SU-DHL-6 (cell line): ENCODE measurements at regions not wholly inside any gene's neighbourhood (a gene's known extent, or its start where the extent isn't known, plus 50 kb on each side); places are given as distances from the start of the nearest gene placed in this dataset.

ENCODE experiments used
- H2AFZ ChIP-seq: fragments of 200-600 bp; sonication (generic); 2 replicates; pipeline ENCODE4 v1.6.1; 2014; ENCODE audit warnings: low read depth, mild to moderate bottlenecking, moderate library complexity, mixed read lengths, antibody characterized with exemption, low read length; ENCODE audit not compliant: severe bottlenecking
- H3F3A ChIP-seq: fragments of 200-600 bp; shearing (Covaris generic); 2 replicates; pipeline ENCODE4 v1.6.0; 2016; ENCODE audit warnings: antibody characterized with exemption, mild to moderate bottlenecking; ENCODE audit not compliant: insufficient read depth
- H3K27ac ChIP-seq: fragments of 200-600 bp; sonication (generic); 2 replicates; pipeline ENCODE4 v1.5.1; 2016; ENCODE audit warnings: low read depth, mild to moderate bottlenecking, low read length, moderate library complexity, mixed read lengths
- H3K27me3 ChIP-seq: fragments of 200-600 bp; sonication (generic), shearing (Covaris generic); 2 replicates; pipeline ENCODE4 v1.6.0; 2014; ENCODE audit warnings: mild to moderate bottlenecking, low read length
- H3K36me3 ChIP-seq: fragments of 200-600 bp; sonication (generic); 2 replicates; pipeline ENCODE4 v1.6.1; 2014; ENCODE audit warnings: mild to moderate bottlenecking, low read length, mixed read lengths
- H3K4me2 ChIP-seq: fragments of 300-600, 200-600 bp; shearing (Covaris generic), sonication (generic); 2 replicates; pipeline ENCODE4 v1.6.0; 2014; ENCODE audit warnings: low read length, low read depth, mild to moderate bottlenecking; ENCODE audit not compliant: poor library complexity, severe bottlenecking
- H3K4me3 ChIP-seq: fragments of 200-600 bp; sonication (generic); 2 replicates; pipeline ENCODE4 v1.5.1; 2014; ENCODE audit warnings: antibody characterized with exemption, low read length, mild to moderate bottlenecking, mixed read lengths; ENCODE audit not compliant: insufficient read depth, poor library complexity, severe bottlenecking
- H3K79me2 ChIP-seq: fragments of 200-600 bp; sonication (generic); 2 replicates; pipeline ENCODE4 v1.6.1; 2014; ENCODE audit warnings: mild to moderate bottlenecking, low read length, moderate library complexity; ENCODE audit not compliant: insufficient read depth
- H3K9ac ChIP-seq: fragments of 200-600 bp; sonication (generic); 2 replicates; pipeline ENCODE4 v1.7.0; 2014; ENCODE audit warnings: mild to moderate bottlenecking, low read length
- H3K9me2 ChIP-seq: fragments of 200-600 bp; sonication (generic); replicated peaks from 2 replicates; pipeline ENCODE4 v1.6.1; 2014; ENCODE audit warnings: low read length; ENCODE audit not compliant: insufficient read depth
- H3K9me3 ChIP-seq: fragments of 200-600 bp; sonication (generic); 2 replicates; pipeline ENCODE4 v1.6.1; 2014; ENCODE audit warnings: low read length, mixed read lengths; ENCODE audit not compliant: insufficient read depth
- H4K20me1 ChIP-seq: fragments of 200-600 bp; sonication (generic); 2 replicates; pipeline ENCODE4 v1.6.1; 2014; ENCODE audit warnings: low read depth, mild to moderate bottlenecking, antibody characterized with exemption, low read length, moderate library complexity, mixed read lengths
- EZH2phosphoT487 ChIP-seq: fragments of 200-600 bp; sonication (generic), shearing (Covaris generic); conservative IDR thresholded peaks from 2 replicates; pipeline ENCODE4 v1.6.1; 2018; ENCODE audit warnings: mild to moderate bottlenecking, antibody characterized with exemption, low read length, moderate library complexity, mixed read lengths
- TF ChIP-seq, protein P1 (sequence below): fragments of 200-600 bp; sonication (generic); IDR thresholded peaks from one replicate; pipeline ENCODE4 v1.5.1; 2017; ENCODE audit warnings: antibody characterized with exemption, mild to moderate bottlenecking, low read length, moderate library complexity; ENCODE audit not compliant: insufficient read depth, poor library complexity, severe bottlenecking

DNA sequence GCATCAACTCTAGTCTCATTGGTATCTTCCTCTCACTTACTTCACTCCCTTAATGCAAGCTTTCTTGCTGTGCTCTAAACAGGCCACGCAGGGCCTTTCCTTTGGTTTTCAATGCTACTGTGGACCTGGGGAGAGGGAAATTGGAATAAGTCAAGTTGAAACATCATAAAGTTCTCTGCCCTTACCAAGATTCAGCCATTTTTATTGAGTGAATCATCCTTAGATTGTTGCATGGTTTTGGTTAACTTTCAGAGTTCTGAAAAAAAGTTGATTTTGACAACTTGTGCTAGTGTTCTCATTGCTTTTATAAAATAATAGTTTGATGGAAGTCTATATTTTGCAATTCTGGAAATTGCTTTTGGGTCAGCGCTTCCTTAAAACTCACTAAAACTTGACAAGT is 852.8 kb upstream of the ACVR2A start:
- H3K4me3 ChIP-seq, result no peak overlapping the region
- no peak overlapping the region for H3K4me2 ChIP-seq
- H3K9me2 ChIP-seq, result no peaks in the 10 kb centered on the region
- H3K79me2 ChIP-seq, result no peaks in the 10 kb centered on the region
- TF ChIP-seq EZH2phosphoT487, result no peak
- TF ChIP-seq, protein P1, sequence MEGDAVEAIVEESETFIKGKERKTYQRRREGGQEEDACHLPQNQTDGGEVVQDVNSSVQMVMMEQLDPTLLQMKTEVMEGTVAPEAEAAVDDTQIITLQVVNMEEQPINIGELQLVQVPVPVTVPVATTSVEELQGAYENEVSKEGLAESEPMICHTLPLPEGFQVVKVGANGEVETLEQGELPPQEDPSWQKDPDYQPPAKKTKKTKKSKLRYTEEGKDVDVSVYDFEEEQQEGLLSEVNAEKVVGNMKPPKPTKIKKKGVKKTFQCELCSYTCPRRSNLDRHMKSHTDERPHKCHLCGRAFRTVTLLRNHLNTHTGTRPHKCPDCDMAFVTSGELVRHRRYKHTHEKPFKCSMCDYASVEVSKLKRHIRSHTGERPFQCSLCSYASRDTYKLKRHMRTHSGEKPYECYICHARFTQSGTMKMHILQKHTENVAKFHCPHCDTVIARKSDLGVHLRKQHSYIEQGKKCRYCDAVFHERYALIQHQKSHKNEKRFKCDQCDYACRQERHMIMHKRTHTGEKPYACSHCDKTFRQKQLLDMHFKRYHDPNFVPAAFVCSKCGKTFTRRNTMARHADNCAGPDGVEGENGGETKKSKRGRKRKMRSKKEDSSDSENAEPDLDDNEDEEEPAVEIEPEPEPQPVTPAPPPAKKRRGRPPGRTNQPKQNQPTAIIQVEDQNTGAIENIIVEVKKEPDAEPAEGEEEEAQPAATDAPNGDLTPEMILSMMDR, result no peak
- no peaks in the 10 kb centered on the region for H4K20me1 ChIP-seq
- H3K9ac ChIP-seq, result no peak overlapping the region
- no peaks in the 10 kb centered on the region for H3F3A ChIP-seq
- no peak overlapping the region for H3K27ac ChIP-seq
- no peaks in the 10 kb centered on the region for H3K27me3 ChIP-seq
- H3K9me3 ChIP-seq, result no peaks in the 10 kb centered on the region
- H2AFZ ChIP-seq, result no peak overlapping the region
- no peaks in the 10 kb centered on the region for H3K36me3 ChIP-seq

DNA sequence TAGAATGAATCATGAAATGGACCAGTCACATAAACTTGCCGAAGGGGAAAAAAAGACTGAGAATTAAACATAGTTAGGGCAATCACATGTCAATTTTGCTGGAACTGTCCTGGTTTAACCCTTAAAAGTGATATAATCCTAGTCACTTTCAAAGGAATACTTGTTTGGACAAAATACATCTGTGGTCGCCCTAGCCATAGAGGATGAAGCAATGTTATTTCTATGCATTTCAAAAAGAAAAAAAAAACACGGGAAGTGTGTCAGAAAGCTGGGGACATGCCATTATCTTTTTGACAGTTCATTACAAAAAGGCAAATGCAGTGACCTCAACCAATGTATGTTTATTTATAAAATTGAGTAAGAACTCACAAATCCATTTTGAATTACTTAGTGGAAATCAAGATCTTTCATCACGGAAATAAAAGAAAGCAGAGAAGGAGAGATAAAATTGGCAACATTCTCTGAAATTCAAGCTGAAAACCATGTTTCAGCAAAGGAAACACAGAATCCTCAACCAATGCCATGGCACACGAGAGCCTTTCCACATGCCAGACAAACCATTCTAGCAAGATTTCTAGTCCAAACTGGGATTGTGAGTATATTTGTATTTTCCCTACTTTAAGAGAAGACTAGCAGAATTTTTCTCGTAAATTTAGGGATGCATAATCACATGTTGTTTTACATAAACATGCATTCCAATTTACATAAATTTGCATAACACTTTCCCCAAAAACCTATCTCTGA is 854.3 kb upstream of the ACVR2A start:
- no peaks in the 10 kb centered on the region for H3K9me3 ChIP-seq
- TF ChIP-seq, protein P1, result no peak
- no peak for TF ChIP-seq EZH2phosphoT487

DNA sequence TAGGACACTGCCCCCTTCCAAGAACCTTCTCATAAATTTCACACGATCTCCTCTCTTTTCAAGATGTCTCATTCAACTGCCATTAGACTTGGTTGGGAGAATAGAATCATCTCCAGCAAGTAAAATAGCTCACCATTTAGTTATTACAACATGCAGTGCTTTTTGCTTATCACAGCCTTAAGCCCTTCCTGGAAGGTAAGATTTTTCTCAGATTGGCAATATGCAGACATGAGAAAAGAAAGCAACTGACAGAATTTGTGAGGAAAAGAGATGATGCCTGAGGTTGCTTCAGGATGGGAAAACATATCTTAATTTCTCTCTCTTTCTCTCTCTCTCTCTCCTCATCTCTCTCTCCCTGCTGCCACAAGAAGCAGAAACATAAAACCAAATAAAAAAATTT is 855.1 kb upstream of the ACVR2A start:
- H3K9me2 ChIP-seq, result no peaks in the 10 kb centered on the region
- no peak overlapping the region for H3K9ac ChIP-seq
- no peaks in the 10 kb centered on the region for H3K79me2 ChIP-seq
- TF ChIP-seq, protein P1, result no peak
- no peak for TF ChIP-seq EZH2phosphoT487
- no peak overlapping the region for H2AFZ ChIP-seq
- no peaks in the 10 kb centered on the region for H3K36me3 ChIP-seq
- H3K27ac ChIP-seq, result no peak overlapping the region
- no peaks in the 10 kb centered on the region for H3F3A ChIP-seq
- H3K4me3 ChIP-seq, result no peak overlapping the region
- no peaks in the 10 kb centered on the region for H4K20me1 ChIP-seq
- H3K4me2 ChIP-seq, result no peak overlapping the region
- H3K9me3 ChIP-seq, result no peaks in the 10 kb centered on the region
- H3K27me3 ChIP-seq, result no peaks in the 10 kb centered on the region

More for the DNA sequence above, 854.3 kb upstream of the ACVR2A start:
- Histone ChIP-seq H3K36me3 (no peaks in the 10 kb centered on the region), H2AFZ (no peak overlapping the region), H3K9ac (no peak overlapping the region), H3K79me2 (no peaks in the 10 kb centered on the region), H3K4me3 (no peak overlapping the region), H4K20me1 (no peaks in the 10 kb centered on the region), H3K4me2 (no peak overlapping the region), H3K27ac (no peak overlapping the region), H3K9me2 (no peaks in the 10 kb centered on the region), H3F3A (no peaks in the 10 kb centered on the region), H3K27me3 (no peaks in the 10 kb centered on the region)
